Left ventricle myocardium inferior (tissue), 1 donor: ENCODE measurements at regions not wholly inside any gene's neighbourhood (a gene's known extent, or its start where the extent isn't known, plus 50 kb on each side); places are given as distances from the start of the nearest gene placed in this dataset.

Experiments used
- DNase-seq: peaks from one replicate; pipeline ENCODE4 v3.0.0-alpha.2; 2020
- H3K27ac ChIP-seq: fragments of 200-600 bp; replicated peaks from 2 replicates; pipeline ENCODE4 v1.8.0; 2021
- H3K27me3 ChIP-seq: fragments of 200-600 bp; 2 replicates; pipeline ENCODE4 v1.8.0; 2021; ENCODE audit warnings: low read depth
- H3K36me3 ChIP-seq: fragments of 200-600 bp; 2 replicates; pipeline ENCODE4 v1.8.0; 2021
- H3K4me1 ChIP-seq: fragments of 200-600 bp; 2 replicates; pipeline ENCODE4 v1.8.0; 2021
- H3K4me3 ChIP-seq: fragments of 200-600 bp; 2 replicates; pipeline ENCODE4 v1.8.0; 2021; ENCODE audit warnings: mild to moderate bottlenecking, moderate library complexity
- H3K9me3 ChIP-seq: fragments of 200-600 bp; replicated peaks from 2 replicates; pipeline ENCODE4 v1.8.0; 2021
- intact Hi-C: fragments of 100-400 bp; cut with micrococcal nuclease; formaldehyde crosslinking; loops from one replicate; pipeline ENCODE4 v1.11.0; 2022
- TF ChIP-seq, protein P1 (sequence below): fragments of 200-600 bp; IDR thresholded peaks from 2 replicates; pipeline ENCODE4 v1.8.0; 2021; ENCODE audit warnings: antibody characterized with exemption, mild to moderate bottlenecking, borderline replicate concordance
- donor health status: DM: no; HTN: yes; CAD: no; lungs with severe emphysema.

DNA sequence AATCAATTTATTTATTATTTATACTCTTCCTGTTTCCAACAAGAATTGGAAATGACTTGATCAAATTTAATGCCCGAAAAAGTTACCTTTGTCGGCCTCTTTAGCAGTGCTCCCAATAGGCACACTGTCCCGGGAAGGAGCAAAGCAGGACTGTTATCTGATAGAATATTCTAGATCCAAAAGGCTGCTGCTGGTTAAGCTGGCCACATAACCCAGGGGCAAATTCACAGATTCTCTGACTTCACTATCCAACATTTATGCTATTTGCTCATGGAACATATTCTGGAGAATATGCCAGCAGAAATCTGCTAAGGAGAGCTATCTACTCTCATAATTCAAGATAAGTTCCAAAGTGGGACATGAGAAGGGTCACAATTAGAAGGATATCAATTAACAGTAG is 100.2 kb upstream of the DMAC1 start:
- H3K9me3 ChIP-seq, result no peaks in the 10 kb centered on the region
- no peak for DNase-seq
- no peaks in the 10 kb centered on the region for H3K4me1 ChIP-seq
- no peak overlapping the region for H3K4me3 ChIP-seq
- intact Hi-C loops, result no loop called here
- no peaks in the 10 kb centered on the region for H3K36me3 ChIP-seq
- TF ChIP-seq, protein P1, sequence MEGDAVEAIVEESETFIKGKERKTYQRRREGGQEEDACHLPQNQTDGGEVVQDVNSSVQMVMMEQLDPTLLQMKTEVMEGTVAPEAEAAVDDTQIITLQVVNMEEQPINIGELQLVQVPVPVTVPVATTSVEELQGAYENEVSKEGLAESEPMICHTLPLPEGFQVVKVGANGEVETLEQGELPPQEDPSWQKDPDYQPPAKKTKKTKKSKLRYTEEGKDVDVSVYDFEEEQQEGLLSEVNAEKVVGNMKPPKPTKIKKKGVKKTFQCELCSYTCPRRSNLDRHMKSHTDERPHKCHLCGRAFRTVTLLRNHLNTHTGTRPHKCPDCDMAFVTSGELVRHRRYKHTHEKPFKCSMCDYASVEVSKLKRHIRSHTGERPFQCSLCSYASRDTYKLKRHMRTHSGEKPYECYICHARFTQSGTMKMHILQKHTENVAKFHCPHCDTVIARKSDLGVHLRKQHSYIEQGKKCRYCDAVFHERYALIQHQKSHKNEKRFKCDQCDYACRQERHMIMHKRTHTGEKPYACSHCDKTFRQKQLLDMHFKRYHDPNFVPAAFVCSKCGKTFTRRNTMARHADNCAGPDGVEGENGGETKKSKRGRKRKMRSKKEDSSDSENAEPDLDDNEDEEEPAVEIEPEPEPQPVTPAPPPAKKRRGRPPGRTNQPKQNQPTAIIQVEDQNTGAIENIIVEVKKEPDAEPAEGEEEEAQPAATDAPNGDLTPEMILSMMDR, result no peak
- H3K27me3 ChIP-seq, result no peaks in the 10 kb centered on the region
- no peak overlapping the region for H3K27ac ChIP-seq

GRCh38 chr9:7894231-7894630 is 94.7 kb upstream of the DMAC1 start:
- intact Hi-C loops, result no loop called here
- Histone ChIP-seq H3K27ac (no peak overlapping the region), H3K9me3 (no peaks in the 10 kb centered on the region), H3K4me1 (no peaks in the 10 kb centered on the region), H3K27me3 (no peaks in the 10 kb centered on the region), H3K36me3 (no peaks in the 10 kb centered on the region), H3K4me3 (no peak overlapping the region)
- DNase-seq, result no peak
- TF ChIP-seq, protein P1, result no peak

DNA sequence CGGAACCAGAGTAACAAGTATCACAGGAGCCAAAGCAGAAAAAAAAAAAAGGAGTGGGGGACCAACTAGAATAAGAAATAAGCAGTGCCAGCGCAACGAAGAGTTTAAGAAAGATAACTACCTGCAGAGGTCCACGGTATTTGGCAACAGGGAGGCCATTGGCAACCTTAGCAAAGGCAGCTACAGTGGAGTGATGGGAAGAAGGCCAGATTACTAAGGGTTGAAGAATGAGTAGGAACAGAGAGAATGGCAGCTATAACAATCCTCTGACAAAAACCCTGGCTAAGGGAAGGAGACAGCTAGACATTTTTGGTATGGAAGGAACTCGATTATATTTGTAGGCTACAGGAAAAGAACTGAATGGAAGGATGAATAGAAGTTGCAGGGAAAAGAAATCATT is 93.4 kb upstream of the DMAC1 start:
- no peak for DNase-seq
- H3K4me3 ChIP-seq, result no peak overlapping the region
- H3K4me1 ChIP-seq, result no peaks in the 10 kb centered on the region
- TF ChIP-seq, protein P1, result no peak
- H3K27ac ChIP-seq, result no peak overlapping the region
- intact Hi-C loops, result no loop called here
- no peaks in the 10 kb centered on the region for H3K9me3 ChIP-seq
- no peaks in the 10 kb centered on the region for H3K36me3 ChIP-seq
- no peaks in the 10 kb centered on the region for H3K27me3 ChIP-seq

DNA sequence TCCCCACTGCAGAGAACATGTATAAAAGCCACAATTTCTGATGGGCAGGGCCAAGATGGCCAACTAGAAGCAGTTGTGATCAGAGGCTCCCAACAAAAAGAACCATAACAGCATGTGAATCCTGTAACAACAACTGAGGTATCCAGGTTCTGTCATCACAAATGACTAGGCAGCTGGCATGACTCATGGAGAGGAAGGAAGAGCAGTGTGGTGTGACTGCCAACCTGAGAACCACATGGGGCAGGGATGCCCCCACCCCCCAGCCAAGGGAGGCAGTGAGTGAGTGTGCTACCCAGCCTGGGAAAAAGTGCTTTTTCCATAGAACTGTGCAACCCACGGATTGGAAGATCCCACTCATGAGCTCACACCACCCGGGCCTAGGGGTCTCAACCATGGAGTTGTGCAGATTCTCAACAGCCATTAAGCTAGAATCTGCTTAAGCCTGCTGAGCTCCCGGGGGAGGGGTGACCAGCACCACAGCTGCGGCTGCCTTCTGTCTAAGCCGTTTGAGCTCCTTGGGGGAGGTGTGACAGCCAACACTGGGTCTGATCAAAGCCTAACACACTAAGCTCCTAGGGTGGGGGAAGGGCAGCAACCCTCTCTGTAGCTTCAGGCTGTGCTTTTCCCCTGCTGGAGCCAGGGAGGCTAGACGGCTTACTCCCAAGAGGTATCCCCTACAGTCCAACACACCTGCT is 80.1 kb upstream of the DMAC1 start:
- Histone ChIP-seq H3K27me3 (no peaks in the 10 kb centered on the region), H3K4me3 (no peak overlapping the region), H3K27ac (no peak overlapping the region), H3K4me1 (no peaks in the 10 kb centered on the region), H3K36me3 (no peaks in the 10 kb centered on the region), H3K9me3 (peaks cover 13% of the 10 kb centered on the region)
- DNase-seq, result no peak
- intact Hi-C loops, result no loop called here
- TF ChIP-seq, protein P1, result no peak

GRCh38 chr9:7871977-7872730 is 72.6 kb upstream of the DMAC1 start:
- H3K4me3 ChIP-seq, result no peak overlapping the region
- H3K27me3 ChIP-seq, result no peaks in the 10 kb centered on the region
- peaks cover 4% of the 10 kb centered on the region for H3K9me3 ChIP-seq
- intact Hi-C loops, result no loop called here
- H3K27ac ChIP-seq, result no peak overlapping the region
- DNase-seq, result no peak
- TF ChIP-seq, protein P1, result no peak
- no peaks in the 10 kb centered on the region for H3K4me1 ChIP-seq
- H3K36me3 ChIP-seq, result no peaks in the 10 kb centered on the region
